PC-3 (cell line): ENCODE measurements at regions not wholly inside any gene's neighbourhood (a gene's known extent, or its start where the extent isn't known, plus 50 kb on each side); places are given as distances from the start of the nearest gene placed in this dataset.

Source experiments
- ATAC-seq: fragments of 200-7000 bp; cut with Tn5 transposase; 2 replicates; pipeline ENCODE4 v1.9.1; 2020; ENCODE audit warnings: mild to moderate bottlenecking, moderate library complexity
- BruUV-seq: library from RNA; stranded (reverse); fragments of 400-500 nt; replicated peaks from 2 replicates; lab custom pipeline; 2021; lab: Mats Ljungman, UMichigan
- CTCF ChIA-PET: fragments of 300-600 bp; sonication (Branson Sonifier 250); formaldehyde crosslinking; loops from one replicate; lab custom pipeline; 2022; ENCODE audit warnings: antibody characterized with exemption; lab: Charles Lee
- POLR2A ChIA-PET: fragments of 300-600 bp; sonication (Branson Sonifier 250); formaldehyde crosslinking; loops from one replicate; lab custom pipeline; 2022; ENCODE audit warnings: antibody characterized with exemption; ENCODE audit not compliant: unreplicated experiment; lab: Charles Lee
- DNase-seq: peaks from one replicate; pipeline ENCODE4 v3.0.0-alpha.2; 2015
- H2AFZ ChIP-seq: fragments of 300-600 bp; sonication (generic); 2 replicates; pipeline ENCODE4 v1.6.0; 2016; ENCODE audit warnings: antibody characterized with exemption, low read length
- H3F3A ChIP-seq: fragments of 300-600 bp; sonication (generic); one replicate; pipeline ENCODE4 v1.6.0; 2017; ENCODE audit warnings: antibody characterized with exemption, low read length, control low read depth, mild to moderate bottlenecking; ENCODE audit not compliant: unreplicated experiment
- H3K27ac ChIP-seq: fragments of 300-600 bp; sonication (generic); 2 replicates; pipeline ENCODE4 v1.5.1; 2016; ENCODE audit warnings: mild to moderate bottlenecking, low read length
- H3K27me3 ChIP-seq: fragments of 300-600 bp; sonication (generic); 2 replicates; pipeline ENCODE4 v1.6.1; 2016; ENCODE audit warnings: low read length, mixed read lengths
- H3K36me3 ChIP-seq: fragments of 300-600 bp; sonication (generic); 2 replicates; pipeline ENCODE4 v1.6.1; 2016; ENCODE audit warnings: low read depth, mixed run types, low read length, mixed read lengths
- H3K4me1 ChIP-seq: fragments of 300-600 bp; sonication (generic); 2 replicates; pipeline ENCODE4 v1.5.1; 2016; ENCODE audit warnings: low read length; ENCODE audit not compliant: insufficient read depth
- H3K4me2 ChIP-seq: fragments of 300-600 bp; sonication (generic); 2 replicates; pipeline ENCODE4 v1.6.0; 2016; ENCODE audit warnings: low read length
- H3K4me3 ChIP-seq: fragments of 300-600 bp; sonication (generic); 2 replicates; pipeline ENCODE4 v1.5.1; 2016; ENCODE audit warnings: mild to moderate bottlenecking, low read length, mixed read lengths
- H3K79me2 ChIP-seq: fragments of 300-600 bp; sonication (generic); 2 replicates; pipeline ENCODE4 v1.6.1; 2017; ENCODE audit warnings: low read length, mixed read lengths
- H3K9ac ChIP-seq: fragments of 300-600 bp; sonication (generic); 2 replicates; pipeline ENCODE4 v1.6.0; 2016; ENCODE audit warnings: mild to moderate bottlenecking, low read length
- H3K9me2 ChIP-seq: fragments of 300-600 bp; sonication (generic); replicated peaks from 2 replicates; pipeline ENCODE4 v1.6.1; 2016; ENCODE audit warnings: mixed run types, low read length, mixed read lengths
- H3K9me3 ChIP-seq: fragments of 300-600 bp; sonication (generic); 2 replicates; pipeline ENCODE4 v1.6.1; 2016; ENCODE audit warnings: low read length, mixed read lengths
- H4K20me1 ChIP-seq: fragments of 300-600 bp; sonication (generic); 2 replicates; pipeline ENCODE4 v1.6.1; 2016; ENCODE audit warnings: low read length, mixed read lengths
- CTCF ChIP-seq: fragments of 300-600 bp; sonication (generic); conservative IDR thresholded peaks from 2 replicates; pipeline ENCODE4 v1.5.1; 2017; ENCODE audit warnings: antibody characterized with exemption, low read depth, mild to moderate bottlenecking, low read length
- EZH2 ChIP-seq: fragments of 300-600 bp; sonication (generic); IDR thresholded peaks from one replicate; pipeline ENCODE4 v1.6.1; 2017; ENCODE audit warnings: antibody characterized with exemption, mild to moderate bottlenecking, low read length; ENCODE audit not compliant: unreplicated experiment
- EZH2phosphoT487 ChIP-seq: fragments of 300-600 bp; sonication (generic); IDR thresholded peaks from 2 replicates; pipeline ENCODE4 v1.6.1; 2018; ENCODE audit warnings: mild to moderate bottlenecking, antibody characterized with exemption, low read length, borderline replicate concordance
- intact Hi-C: fragments of 100-400 bp; cut with micrococcal nuclease; formaldehyde crosslinking; loops from 2 replicates; pipeline ENCODE4 v1.9.0; 2023

DNA sequence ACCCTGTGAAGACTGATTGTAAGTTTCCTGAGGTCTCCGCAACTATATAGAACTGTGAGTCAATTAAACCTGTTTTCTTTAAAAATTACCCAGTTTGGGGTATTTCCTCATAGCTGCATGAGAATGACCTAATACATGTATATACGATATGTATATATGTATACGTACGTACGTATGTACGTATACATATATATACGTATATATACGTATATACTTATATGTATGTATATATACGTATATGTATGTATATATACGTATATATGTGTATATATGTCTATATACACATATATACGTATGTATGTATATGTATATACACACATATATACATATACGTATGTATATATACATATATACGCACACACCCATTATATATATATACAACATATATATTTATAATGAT lies 1153.0 kb upstream of the CDH18 start:
- POLR2A ChIA-PET = no interaction called here
- Histone ChIP-seq H2AFZ (no peak overlapping the region), H3K9me3 (no peaks in the 10 kb centered on the region), H3K9me2 (no peaks in the 10 kb centered on the region), H3K9ac (no peak overlapping the region), H3K79me2 (no peaks in the 10 kb centered on the region), H3K4me2 (no peak overlapping the region), H3K4me3 (no peak overlapping the region), H3K27ac (no peak overlapping the region), H3F3A (no peaks in the 10 kb centered on the region), H3K36me3 (no peaks in the 10 kb centered on the region), H3K27me3 (no peaks in the 10 kb centered on the region), H4K20me1 (no peaks in the 10 kb centered on the region), H3K4me1 (no peaks in the 10 kb centered on the region)
- CTCF ChIA-PET = no interaction called here
- ATAC-seq (no peak), DNase-seq (no peak)
- intact Hi-C loops = no loop called here
- no TSS peak for BruUV-seq
- no peak for TF ChIP-seq CTCF
- no peak for TF ChIP-seq EZH2
- no peak for TF ChIP-seq EZH2phosphoT487

DNA sequence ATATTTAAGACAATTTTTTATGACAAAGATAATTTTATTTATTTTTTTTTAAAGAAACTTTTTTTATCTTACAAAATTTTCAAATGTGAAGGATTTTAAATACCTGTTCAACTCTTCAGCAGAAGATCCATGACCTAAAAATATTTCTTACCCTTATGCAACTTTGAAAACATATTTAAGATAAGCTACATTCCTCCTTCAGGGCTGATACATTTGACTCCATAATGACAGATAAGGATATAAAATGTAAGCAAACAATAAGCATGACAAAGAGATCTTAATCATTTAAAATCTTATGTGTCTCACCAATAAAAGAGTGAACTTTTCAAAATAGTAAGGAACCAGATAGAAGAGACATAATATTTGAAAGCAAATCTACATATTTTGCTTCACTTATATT lies 1138.2 kb upstream of the CDH18 start:
- no peaks in the 10 kb centered on the region for H3K36me3 ChIP-seq
- peak; percentile 18 for DNase-seq
- H3K27me3 ChIP-seq = no peaks in the 10 kb centered on the region
- CTCF ChIA-PET = interaction anchor here (0.6 kb wide), 1 partner anchor 11 kb away, joined by 3 read pairs; no protein-coding TSS in a partner anchor
- TF ChIP-seq CTCF (no peak), EZH2 (no peak), EZH2phosphoT487 (no peak)
- H3K4me1 ChIP-seq = no peaks in the 10 kb centered on the region
- no peaks in the 10 kb centered on the region for H4K20me1 ChIP-seq
- BruUV-seq = no TSS peak
- no peaks in the 10 kb centered on the region for H3K79me2 ChIP-seq
- intact Hi-C loops = no loop called here
- no peak overlapping the region for H3K4me2 ChIP-seq
- H3K9me2 ChIP-seq = no peaks in the 10 kb centered on the region
- no peaks in the 10 kb centered on the region for H3K9me3 ChIP-seq
- H3F3A ChIP-seq = no peaks in the 10 kb centered on the region
- ATAC-seq = no peak
- H2AFZ ChIP-seq = no peak overlapping the region
- H3K9ac ChIP-seq = no peak overlapping the region
- no peak overlapping the region for H3K4me3 ChIP-seq
- POLR2A ChIA-PET = interaction anchor here (0.7 kb wide), 1 partner anchor 49 kb away, joined by 5 read pairs; no protein-coding TSS in a partner anchor
- H3K27ac ChIP-seq = no peak overlapping the region

DNA sequence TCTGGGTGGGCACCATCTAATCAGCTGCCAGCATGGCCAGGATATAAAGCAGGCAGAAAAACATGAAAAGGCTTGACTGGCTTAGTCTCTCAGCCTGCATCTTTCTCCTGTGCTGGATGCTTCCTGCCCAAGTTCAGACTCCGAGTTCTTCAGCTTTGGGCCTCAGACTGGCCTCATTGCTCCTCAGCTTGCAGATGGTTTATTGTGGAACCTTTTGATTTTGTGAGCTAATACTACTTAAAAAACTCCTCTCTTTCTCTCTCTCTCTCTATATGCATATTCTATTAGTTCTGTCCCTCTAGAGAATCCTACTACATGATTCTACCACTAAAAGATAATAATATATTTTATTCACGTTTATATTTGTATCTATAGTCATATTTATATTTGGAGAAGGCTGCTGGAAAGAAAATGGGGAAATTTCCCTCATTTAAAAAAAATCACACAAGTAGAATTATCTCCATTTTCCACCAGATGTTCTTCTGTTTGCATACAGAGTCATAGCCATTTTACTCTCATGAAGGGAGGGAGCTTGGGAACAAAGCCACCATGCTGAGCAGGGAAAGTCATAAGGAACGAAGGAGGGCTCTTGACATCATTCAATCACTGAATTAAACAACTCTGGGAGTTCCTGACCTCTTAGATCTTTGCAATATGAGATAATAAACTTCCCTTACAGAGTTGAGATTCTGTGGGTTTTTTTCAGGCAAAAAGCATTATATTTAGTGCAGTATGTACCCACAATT lies 1137.4 kb upstream of the CDH18 start:
- H3K36me3 ChIP-seq = no peaks in the 10 kb centered on the region
- H3K9ac ChIP-seq = no peak overlapping the region
- BruUV-seq = no TSS peak
- no peak overlapping the region for H3K4me2 ChIP-seq
- no peaks in the 10 kb centered on the region for H3K9me2 ChIP-seq
- H3K4me3 ChIP-seq = no peak overlapping the region
- no peak overlapping the region for H2AFZ ChIP-seq
- no peaks in the 10 kb centered on the region for H3K27me3 ChIP-seq
- DNase-seq = no peak
- H3F3A ChIP-seq = no peaks in the 10 kb centered on the region
- H3K9me3 ChIP-seq = no peaks in the 10 kb centered on the region
- ChIA-PET CTCF (no interaction called here), POLR2A (no interaction called here)
- no peaks in the 10 kb centered on the region for H4K20me1 ChIP-seq
- no peaks in the 10 kb centered on the region for H3K4me1 ChIP-seq
- no peak for ATAC-seq
- no peaks in the 10 kb centered on the region for H3K79me2 ChIP-seq
- TF ChIP-seq EZH2 = no peak
- no peak for TF ChIP-seq CTCF
- no peak for TF ChIP-seq EZH2phosphoT487
- no peak overlapping the region for H3K27ac ChIP-seq
- intact Hi-C loops = no loop called here
